IMR-90 (cell line): ENCODE measurements at regions not wholly inside any gene's neighbourhood (a gene's known extent, or its start where the extent isn't known, plus 50 kb on each side); places are given as distances from the start of the nearest gene placed in this dataset.

Experiments
- ATAC-seq: fragments of 200-7000 bp; cut with Tn5 transposase; 2 replicates; pipeline ENCODE4 v1.9.1; 2020; ENCODE audit warnings: low read depth, mild to moderate bottlenecking, moderate library complexity
- BruUV-seq: library from RNA; stranded (reverse); fragments of 400-500 nt; replicated peaks from 2 replicates; lab custom pipeline; 2021; lab: Mats Ljungman, UMichigan
- CTCF ChIA-PET: fragments of 300-600 bp; formaldehyde crosslinking; extraction: SDS; loops from one replicate; lab custom pipeline; 2021; ENCODE audit warnings: antibody characterized with exemption; lab: Yijun Ruan, JAX
- POLR2A ChIA-PET: fragments of 300-600 bp; sonication (Branson Sonifier 250); formaldehyde crosslinking; loops from one replicate; lab custom pipeline; 2022; ENCODE audit warnings: antibody characterized with exemption; ENCODE audit not compliant: unreplicated experiment; lab: Charles Lee
- DNase-seq: peaks from one replicate; pipeline ENCODE4 v3.0.0; 2013
- H2AFZ ChIP-seq: replicated peaks from 2 replicates; pipeline ENCODE3; 2013; ENCODE audit warnings: low read length, mild to moderate bottlenecking; ENCODE audit not compliant: poor library complexity
- H2AK5ac ChIP-seq: 2 replicates; pipeline ENCODE4 v1.6.1; 2013; ENCODE audit warnings: low read depth, low read length, inconsistent platforms
- H2AK9ac ChIP-seq: replicated peaks from 2 replicates; pipeline ENCODE3; 2013; ENCODE audit warnings: mild to moderate bottlenecking, low read depth, low read length, moderate library complexity; ENCODE audit not compliant: poor library complexity
- H2BK120ac ChIP-seq: 2 replicates; pipeline ENCODE4 v1.6.1; 2013; ENCODE audit warnings: low read depth, low read length, inconsistent platforms
- H2BK15ac ChIP-seq: 3 replicates; pipeline ENCODE4 v1.6.1; 2013; ENCODE audit warnings: low read depth, low read length, inconsistent platforms
- H2BK20ac ChIP-seq: 2 replicates; pipeline ENCODE4 v1.6.1; 2013; ENCODE audit warnings: low read depth, mild to moderate bottlenecking, inconsistent platforms, low read length, moderate library complexity
- H2BK5ac ChIP-seq: 2 replicates; pipeline ENCODE4 v1.6.1; 2013; ENCODE audit warnings: mild to moderate bottlenecking, low read depth, low read length, inconsistent platforms; ENCODE audit not compliant: poor library complexity, severe bottlenecking
- H3K14ac ChIP-seq: replicated peaks from 2 replicates; pipeline ENCODE4 v1.6.1; 2013; ENCODE audit warnings: low read depth, low read length, inconsistent platforms
- H3K18ac ChIP-seq: 2 replicates; pipeline ENCODE4 v1.6.1; 2013; ENCODE audit warnings: low read depth, low read length, control low read depth
- H3K23ac ChIP-seq: 2 replicates; pipeline ENCODE4 v1.6.1; 2013; ENCODE audit warnings: low read depth, low read length, inconsistent platforms
- H3K27ac ChIP-seq: 2 replicates; pipeline ENCODE4 v1.5.1; 2013; ENCODE audit warnings: mild to moderate bottlenecking, control low read depth, low read length; ENCODE audit not compliant: insufficient read depth
- H3K27me3 ChIP-seq: 2 replicates; pipeline ENCODE4 v1.6.1; 2013; ENCODE audit warnings: low read length; ENCODE audit not compliant: control insufficient read depth, insufficient read depth
- H3K36me3 ChIP-seq: 2 replicates; pipeline ENCODE4 v1.6.1; 2013; ENCODE audit warnings: low read length, mixed read lengths; ENCODE audit not compliant: control insufficient read depth, insufficient read depth
- H3K4ac ChIP-seq: 2 replicates; pipeline ENCODE4 v1.6.1; 2013; ENCODE audit warnings: low read depth, low read length, inconsistent platforms
- H3K4me1 ChIP-seq: 2 replicates; pipeline ENCODE4 v1.6.1; 2013; ENCODE audit warnings: low read length, mixed read lengths; ENCODE audit not compliant: control insufficient read depth, insufficient read depth
- H3K4me2 ChIP-seq: 2 replicates; pipeline ENCODE4 v1.6.1; 2013; ENCODE audit warnings: low read depth, mild to moderate bottlenecking, control low read depth, low read length, moderate library complexity
- H3K4me3 ChIP-seq: 2 replicates; pipeline ENCODE4 v1.5.1; 2013; ENCODE audit warnings: low read depth, mild to moderate bottlenecking, control low read depth, low read length, moderate library complexity; ENCODE audit not compliant: insufficient read depth
- H3K56ac ChIP-seq: 2 replicates; pipeline ENCODE4 v1.6.1; 2013; ENCODE audit warnings: low read length, inconsistent platforms; ENCODE audit not compliant: insufficient read depth; ENCODE audit errors: extremely low read depth
- H3K79me1 ChIP-seq, 2 experiments: 2 replicates each; pipeline ENCODE4 v1.6.1; 2013; ENCODE audit warnings: low read length in 2 of 2, inconsistent platforms in 1 of 2, low read depth in 1 of 2
- H3K9ac ChIP-seq: 2 replicates; pipeline ENCODE4 v1.6.1; 2013; ENCODE audit warnings: low read depth, low read length, control low read depth
- H3K9me1 ChIP-seq: 2 replicates; pipeline ENCODE4 v1.6.1; 2013; ENCODE audit warnings: low read length, inconsistent platforms; ENCODE audit not compliant: insufficient read depth
- H3K9me3 ChIP-seq: 2 replicates; pipeline ENCODE4 v1.6.1; 2013; ENCODE audit warnings: low read length; ENCODE audit not compliant: control insufficient read depth, insufficient read depth
- H4K20me1 ChIP-seq: 2 replicates; pipeline ENCODE4 v1.6.1; 2013; ENCODE audit warnings: low read length, inconsistent platforms; ENCODE audit not compliant: insufficient read depth
- H4K5ac ChIP-seq: 2 replicates; pipeline ENCODE4 v1.6.1; 2013; ENCODE audit warnings: mild to moderate bottlenecking, low read depth, low read length, control low read depth
- H4K8ac ChIP-seq, 2 experiments: 2 replicates each; pipeline ENCODE4 v1.6.1; 2013; ENCODE audit warnings: low read depth in 2 of 2, low read length in 2 of 2, control low read depth in 1 of 2, inconsistent platforms in 1 of 2
- H4K91ac ChIP-seq: 2 replicates; pipeline ENCODE4 v1.6.1; 2013; ENCODE audit warnings: low read depth, low read length, inconsistent platforms; ENCODE audit not compliant: insufficient read depth
- MAFK ChIP-seq: IDR thresholded peaks from 2 replicates; pipeline ENCODE4 v1.6.1; 2012; ENCODE audit warnings: low read depth, low read length, improper control_type of control experiment
- MAZ ChIP-seq: IDR thresholded peaks from 2 replicates; pipeline ENCODE4 v1.6.1; 2012; ENCODE audit warnings: low read depth, mild to moderate bottlenecking, low read length, improper control_type of control experiment, moderate library complexity, borderline replicate concordance
- MXI1 ChIP-seq: IDR thresholded peaks from 2 replicates; pipeline ENCODE4 v1.6.1; 2012; ENCODE audit warnings: low read depth, mild to moderate bottlenecking, low read length, moderate library complexity, borderline replicate concordance
- NFE2L2 ChIP-seq: fragments of 150-350 bp; IDR thresholded peaks from 2 replicates; pipeline ENCODE4 v1.6.1; 2016; ENCODE audit warnings: low read depth, mild to moderate bottlenecking, low read length
- POLR2A ChIP-seq: IDR thresholded peaks from 2 replicates; pipeline ENCODE4 v1.6.1; 2012; ENCODE audit warnings: mild to moderate bottlenecking, low read depth, low read length
- RAD21 ChIP-seq: IDR thresholded peaks from 2 replicates; pipeline ENCODE4 v1.6.1; 2012; ENCODE audit warnings: low read length, improper control_type of control experiment
- RCOR1 ChIP-seq: IDR thresholded peaks from 2 replicates; pipeline ENCODE4 v1.6.1; 2012; ENCODE audit warnings: mild to moderate bottlenecking, low read length, improper control_type of control experiment; ENCODE audit not compliant: insufficient replicate concordance
- RFX5 ChIP-seq: IDR thresholded peaks from 2 replicates; pipeline ENCODE4 v1.8.0; 2012; ENCODE audit warnings: low read depth, mild to moderate bottlenecking, low read length, moderate library complexity
- SMC3 ChIP-seq: fragments of 150-350 bp; IDR thresholded peaks from 2 replicates; pipeline ENCODE4 v1.6.1; 2016; ENCODE audit warnings: low read depth, mild to moderate bottlenecking, antibody characterized with exemption, low read length, moderate library complexity
- USF2 ChIP-seq: fragments of 150-350 bp; IDR thresholded peaks from 2 replicates; pipeline ENCODE4 v1.6.1; 2017; ENCODE audit warnings: mild to moderate bottlenecking, antibody characterized with exemption, low read length, low read depth
- dilution Hi-C: fragments of 300-500 bp; cut with HindIII; formaldehyde crosslinking; loops from one replicate; pipeline ENCODE4 v1.14.3; 2018; ENCODE audit warnings: low sequenced_read_pairs; ENCODE audit not compliant: unreplicated experiment
- in situ Hi-C: fragments of 300-500 bp; cut with MboI; formaldehyde crosslinking; loops from 3 replicates; pipeline ENCODE4 v1.14.3; 2019; ENCODE audit warnings: low sequenced_read_pairs, inconsistent platforms, mixed read lengths
- intact Hi-C: fragments of 100-400 bp; cut with micrococcal nuclease; formaldehyde crosslinking; loops from 2 replicates; pipeline ENCODE4 v1.10.0; 2022
- TF ChIP-seq, protein P1 (sequence below): conservative IDR thresholded peaks from 2 replicates; pipeline ENCODE4 v1.5.1; 2012; ENCODE audit warnings: mild to moderate bottlenecking, low read depth, low read length, improper control_type of control experiment

- Histone ChIP-seq H3K56ac (no peak overlapping the region), H3K14ac (no peak overlapping the region), H3K27me3 (peaks cover 4% of the 10 kb centered on the region), H3K9ac (no peak overlapping the region), H3K4ac (no peak overlapping the region), H3K36me3 (no peaks in the 10 kb centered on the region), H3K27ac (no peak overlapping the region), H3K79me1 (no peaks in the 10 kb centered on the region), H4K8ac (no peak overlapping the region), H2AK5ac (no peak overlapping the region), H2AK9ac (no peak overlapping the region), H4K91ac (no peak overlapping the region), H4K5ac (no peak overlapping the region), H2AFZ (no peak overlapping the region), H2BK20ac (no peak overlapping the region), H3K23ac (no peak overlapping the region), H4K20me1 (no peaks in the 10 kb centered on the region), H3K4me3 (no peak overlapping the region), H3K9me1 (no peaks in the 10 kb centered on the region), H3K4me2 (no peak overlapping the region), H3K18ac (no peak overlapping the region), H3K9me3 (no peaks in the 10 kb centered on the region), H3K4me1 (no peaks in the 10 kb centered on the region), H2BK120ac (no peak overlapping the region), H2BK15ac (no peak overlapping the region), H2BK5ac (no peak overlapping the region)
- ChIA-PET CTCF (no interaction called here), POLR2A (no interaction called here)
- ATAC-seq = no peak
- DNase-seq = no peak
- dilution Hi-C loops = no loop called here
- intact Hi-C loops = no loop called here
- no TSS peak for BruUV-seq
- TF ChIP-seq RCOR1 (no peak), SMC3 (no peak), RAD21 (no peak), POLR2A (no peak), MAFK (no peak), RFX5 (no peak), NFE2L2 (no peak), MAZ (no peak), MXI1 (no peak), USF2 (no peak)
- TF ChIP-seq, protein P1, sequence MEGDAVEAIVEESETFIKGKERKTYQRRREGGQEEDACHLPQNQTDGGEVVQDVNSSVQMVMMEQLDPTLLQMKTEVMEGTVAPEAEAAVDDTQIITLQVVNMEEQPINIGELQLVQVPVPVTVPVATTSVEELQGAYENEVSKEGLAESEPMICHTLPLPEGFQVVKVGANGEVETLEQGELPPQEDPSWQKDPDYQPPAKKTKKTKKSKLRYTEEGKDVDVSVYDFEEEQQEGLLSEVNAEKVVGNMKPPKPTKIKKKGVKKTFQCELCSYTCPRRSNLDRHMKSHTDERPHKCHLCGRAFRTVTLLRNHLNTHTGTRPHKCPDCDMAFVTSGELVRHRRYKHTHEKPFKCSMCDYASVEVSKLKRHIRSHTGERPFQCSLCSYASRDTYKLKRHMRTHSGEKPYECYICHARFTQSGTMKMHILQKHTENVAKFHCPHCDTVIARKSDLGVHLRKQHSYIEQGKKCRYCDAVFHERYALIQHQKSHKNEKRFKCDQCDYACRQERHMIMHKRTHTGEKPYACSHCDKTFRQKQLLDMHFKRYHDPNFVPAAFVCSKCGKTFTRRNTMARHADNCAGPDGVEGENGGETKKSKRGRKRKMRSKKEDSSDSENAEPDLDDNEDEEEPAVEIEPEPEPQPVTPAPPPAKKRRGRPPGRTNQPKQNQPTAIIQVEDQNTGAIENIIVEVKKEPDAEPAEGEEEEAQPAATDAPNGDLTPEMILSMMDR = no peak
- in situ Hi-C loops = no loop called here
Measured at GRCh38 chr2:157928372-157928771, 52.2 kb upstream of the ACVR1 start.
